Vagina (tissue), 2 donors: ENCODE measurements at regions not wholly inside any gene's neighbourhood (a gene's known extent, or its start where the extent isn't known, plus 50 kb on each side); places are given as distances from the start of the nearest gene placed in this dataset.

ENCODE experiments used
- DNase-seq, 2 donors: peaks; one replicate each; pipeline ENCODE4 v3.0.0-alpha.2; 2017; ENCODE audit errors: extremely low spot score in 2 of 2
- H3K27ac ChIP-seq: fragments of 200-600 bp; sonication (generic); one replicate; pipeline ENCODE4 v1.5.1; 2019
- H3K27me3 ChIP-seq: fragments of 200-600 bp; sonication (generic); one replicate; pipeline ENCODE4 v1.5.1; 2019
- H3K36me3 ChIP-seq, 2 donors: fragments of 200-600 bp; sonication (generic); one replicate each; pipeline ENCODE4 v1.5.1; 2017 to 2019
- H3K4me1 ChIP-seq: fragments of 200-600 bp; sonication (generic); one replicate; pipeline ENCODE4 v1.5.1; 2019
- H3K4me3 ChIP-seq, 2 donors: fragments of 200-600 bp; sonication (generic); 1 replicate in 1 of 2; 2 replicates in 1 of 2; pipeline ENCODE4 v1.5.1; 2016 to 2019
- H3K9me3 ChIP-seq: fragments of 200-600 bp; sonication (generic); one replicate; pipeline ENCODE4 v1.5.1; 2019
- CTCF ChIP-seq, 3 experiments: fragments of 450-650 bp in 2 of 3; fragments of 200-600 bp in 1 of 3; sonication (generic) in 1 of 3; IDR thresholded peaks; one replicate each; pipeline ENCODE4 v1.5.1; 2017 to 2019; ENCODE audit warnings: antibody characterized with exemption in 3 of 3, mild to moderate bottlenecking in 2 of 3, moderate library complexity in 2 of 3
- POLR2A ChIP-seq, 2 donors: fragments of 450-650 bp; IDR thresholded peaks; one replicate each; pipeline ENCODE4 v1.6.1; 2017; ENCODE audit warnings: antibody characterized with exemption in 2 of 2, mild to moderate bottlenecking in 2 of 2, moderate library complexity in 2 of 2
- POLR2AphosphoS5 ChIP-seq, 2 donors: sonication (generic); formaldehyde crosslinking; IDR thresholded peaks; one replicate each; pipeline ENCODE4 v1.9.0; 2017; ENCODE audit warnings: antibody characterized with exemption in 2 of 2, mild to moderate bottlenecking in 2 of 2, low read depth in 1 of 2; ENCODE audit not compliant: insufficient read depth in 1 of 2
- intact Hi-C: fragments of 100-400 bp; cut with DNase I; formaldehyde crosslinking; loops from one replicate; pipeline ENCODE4 v1.15.1; 2023

GRCh38 chr4:155545456-155545855, 121.2 kb upstream of the GUCY1A1 start:
- intact Hi-C loops, result no loop called here
- H3K4me3 ChIP-seq, result no peak overlapping the region
- H3K36me3 ChIP-seq, result no peaks in the 10 kb centered on the region
- no peaks in the 10 kb centered on the region for H3K4me1 ChIP-seq
- TF ChIP-seq POLR2AphosphoS5 (IDR thresholded peaks at IDR 0.05; ENCODE audit: insufficient read depth in 1 of 2, low read depth in 1 of 2), result no peak
- TF ChIP-seq POLR2A (IDR thresholded peaks at IDR 0.05), result no peak
- TF ChIP-seq CTCF (IDR thresholded peaks at IDR 0.05), result no peak
- no peaks in the 10 kb centered on the region for H3K9me3 ChIP-seq
- DNase-seq, result no peak
- no peak overlapping the region for H3K27ac ChIP-seq
- no peaks in the 10 kb centered on the region for H3K27me3 ChIP-seq

GRCh38 chr4:155544547-155544946, 122.1 kb upstream of the GUCY1A1 start:
- Histone ChIP-seq H3K4me3 (no peak overlapping the region), H3K4me1 (no peaks in the 10 kb centered on the region), H3K36me3 (no peaks in the 10 kb centered on the region), H3K27me3 (no peaks in the 10 kb centered on the region), H3K9me3 (no peaks in the 10 kb centered on the region), H3K27ac (no peak overlapping the region)
- DNase-seq, result no peak
- intact Hi-C loops, result no loop called here
- TF ChIP-seq POLR2A (IDR thresholded peaks at IDR 0.05) (no peak), POLR2AphosphoS5 (IDR thresholded peaks at IDR 0.05; ENCODE audit: insufficient read depth in 1 of 2, low read depth in 1 of 2) (no peak), CTCF (IDR thresholded peaks at IDR 0.05) (no peak)

GRCh38 chr4:155543126-155543765, 123.4 kb upstream of the GUCY1A1 start:
- no peak overlapping the region for H3K4me3 ChIP-seq
- TF ChIP-seq POLR2AphosphoS5 (IDR thresholded peaks at IDR 0.05; ENCODE audit: insufficient read depth in 1 of 2, low read depth in 1 of 2) (no peak), CTCF (IDR thresholded peaks at IDR 0.05) (no peak), POLR2A (IDR thresholded peaks at IDR 0.05) (no peak)
- H3K27me3 ChIP-seq, result no peaks in the 10 kb centered on the region
- no peaks in the 10 kb centered on the region for H3K9me3 ChIP-seq
- H3K36me3 ChIP-seq, result no peaks in the 10 kb centered on the region
- intact Hi-C loops, result no loop called here
- no peak overlapping the region for H3K27ac ChIP-seq
- H3K4me1 ChIP-seq, result no peaks in the 10 kb centered on the region
- no peak for DNase-seq

GRCh38 chr4:155542415-155542814, 124.2 kb upstream of the GUCY1A1 start:
- TF ChIP-seq POLR2A (IDR thresholded peaks at IDR 0.05) (no peak), CTCF (IDR thresholded peaks at IDR 0.05) (no peak), POLR2AphosphoS5 (IDR thresholded peaks at IDR 0.05; ENCODE audit: insufficient read depth in 1 of 2, low read depth in 1 of 2) (no peak)
- intact Hi-C loops, result no loop called here
- no peaks in the 10 kb centered on the region for H3K4me1 ChIP-seq
- no peak for DNase-seq
- no peak overlapping the region for H3K4me3 ChIP-seq
- H3K36me3 ChIP-seq, result no peaks in the 10 kb centered on the region
- no peaks in the 10 kb centered on the region for H3K9me3 ChIP-seq
- no peak overlapping the region for H3K27ac ChIP-seq
- no peaks in the 10 kb centered on the region for H3K27me3 ChIP-seq

- no peak overlapping the region for H3K27ac ChIP-seq
- no peak for TF ChIP-seq POLR2AphosphoS5 (IDR thresholded peaks at IDR 0.05; ENCODE audit: insufficient read depth in 1 of 2, low read depth in 1 of 2)
- no peak for TF ChIP-seq CTCF (IDR thresholded peaks at IDR 0.05)
- no peak for TF ChIP-seq POLR2A (IDR thresholded peaks at IDR 0.05)
- DNase-seq, result no peak
- H3K27me3 ChIP-seq, result no peaks in the 10 kb centered on the region
- no peaks in the 10 kb centered on the region for H3K4me1 ChIP-seq
- intact Hi-C loops, result no loop called here
- no peaks in the 10 kb centered on the region for H3K9me3 ChIP-seq
- H3K4me3 ChIP-seq, result no peak overlapping the region
- no peaks in the 10 kb centered on the region for H3K36me3 ChIP-seq
These were observed 124.9 kb upstream of the GUCY1A1 start for GRCh38 chr4:155541716-155542115.
